Trophoblast cell (in vitro differentiated cells and primary cell): ENCODE measurements at regions not wholly inside any gene's neighbourhood (a gene's known extent, or its start where the extent isn't known, plus 50 kb on each side); places are given as distances from the start of the nearest gene placed in this dataset.

Source experiments
- DNase-seq, 2 donors: peaks; one replicate each; pipeline ENCODE4 v3.0.0-alpha.2; 2016
- H2AFZ ChIP-seq: 2 replicates; pipeline ENCODE4 v1.6.1; 2013; ENCODE audit warnings: low read length, moderate library complexity, mild to moderate bottlenecking; ENCODE audit not compliant: insufficient read depth, poor library complexity
- H2AK5ac ChIP-seq: 2 replicates; pipeline ENCODE4 v1.6.1; 2013; ENCODE audit warnings: mild to moderate bottlenecking, low read length
- H2BK120ac ChIP-seq: 2 replicates; pipeline ENCODE4 v1.6.1; 2013; ENCODE audit warnings: low read length, mild to moderate bottlenecking, moderate library complexity; ENCODE audit not compliant: insufficient read depth, poor library complexity
- H2BK12ac ChIP-seq: 2 replicates; pipeline ENCODE4 v1.6.1; 2013; ENCODE audit warnings: mild to moderate bottlenecking, low read length, moderate library complexity
- H2BK5ac ChIP-seq: 2 replicates; pipeline ENCODE4 v1.6.1; 2013; ENCODE audit warnings: low read length, low read depth, moderate library complexity, mild to moderate bottlenecking; ENCODE audit not compliant: poor library complexity
- H3K14ac ChIP-seq: 2 replicates; pipeline ENCODE4 v1.6.1; 2013; ENCODE audit warnings: mild to moderate bottlenecking, low read length
- H3K18ac ChIP-seq: 2 replicates; pipeline ENCODE4 v1.6.1; 2013; ENCODE audit warnings: mild to moderate bottlenecking, low read length
- H3K23ac ChIP-seq: 2 replicates; pipeline ENCODE4 v1.6.1; 2013; ENCODE audit warnings: low read length
- H3K27ac ChIP-seq: 2 replicates; pipeline ENCODE4 v1.5.1; 2013; ENCODE audit warnings: low read depth, mild to moderate bottlenecking, inconsistent platforms, low read length, moderate library complexity
- H3K27me3 ChIP-seq: 2 replicates; pipeline ENCODE4 v1.6.1; 2013; ENCODE audit warnings: inconsistent platforms, mild to moderate bottlenecking, low read length, moderate library complexity; ENCODE audit not compliant: insufficient read depth
- H3K36me3 ChIP-seq, 2 experiments: 1 replicate in 1 of 2; 2 replicates in 1 of 2; pipeline ENCODE4 v1.6.1; 2013; ENCODE audit warnings: low read length in 2 of 2, mild to moderate bottlenecking in 2 of 2, moderate library complexity in 1 of 2; ENCODE audit not compliant: insufficient read depth in 2 of 2, control insufficient read depth in 1 of 2
- H3K4ac ChIP-seq: 2 replicates; pipeline ENCODE4 v1.6.1; 2013; ENCODE audit warnings: low read depth, mild to moderate bottlenecking, low read length, moderate library complexity
- H3K4me1 ChIP-seq, 2 experiments: 1 replicate in 1 of 2; 2 replicates in 1 of 2; pipeline ENCODE4 v1.6.1; 2013; ENCODE audit warnings: low read length in 2 of 2, mild to moderate bottlenecking in 2 of 2, moderate library complexity in 1 of 2; ENCODE audit not compliant: insufficient read depth in 2 of 2, control insufficient read depth in 1 of 2
- H3K4me2 ChIP-seq: 2 replicates; pipeline ENCODE4 v1.6.1; 2013; ENCODE audit warnings: inconsistent platforms, mild to moderate bottlenecking, low read length, moderate library complexity
- H3K4me3 ChIP-seq: 2 replicates; pipeline ENCODE4 v1.5.1; 2013; ENCODE audit warnings: mild to moderate bottlenecking, low read depth, low read length, inconsistent platforms
- H3K79me1 ChIP-seq: one replicate; pipeline ENCODE4 v1.6.1; 2013; ENCODE audit warnings: low read length
- H3K79me2 ChIP-seq: 2 replicates; pipeline ENCODE4 v1.6.1; 2013; ENCODE audit warnings: low read length, mild to moderate bottlenecking; ENCODE audit not compliant: control insufficient read depth, insufficient read depth, poor library complexity
- H3K9ac ChIP-seq: 2 replicates; pipeline ENCODE4 v1.6.1; 2013; ENCODE audit warnings: mild to moderate bottlenecking, low read length
- H3K9me3 ChIP-seq: 2 replicates; pipeline ENCODE4 v1.6.1; 2013; ENCODE audit warnings: low read depth, mild to moderate bottlenecking, control low read depth, inconsistent platforms, low read length; ENCODE audit not compliant: insufficient read depth
- H4K12ac ChIP-seq: 2 replicates; pipeline ENCODE4 v1.6.1; 2013; ENCODE audit warnings: low read depth, mild to moderate bottlenecking, low read length, moderate library complexity
- H4K8ac ChIP-seq: 2 replicates; pipeline ENCODE4 v1.6.1; 2013; ENCODE audit warnings: low read depth, mild to moderate bottlenecking, low read length, moderate library complexity
- H4K91ac ChIP-seq: one replicate; pipeline ENCODE4 v1.6.1; 2013; ENCODE audit warnings: low read depth, mild to moderate bottlenecking, low read length, moderate library complexity
- WGBS: extraction: QIAGEN DNeasy Blood & Tissue Kit; methylation state at CpG from one replicate; pipeline ENCODE4 v1.1.7; 2013; ENCODE audit warnings: missing lambda C conversion rate; ENCODE audit not compliant: insufficient read length, insufficient coverage; ENCODE audit errors: extremely low coverage; 5-methylcytosine and 5-hydroxymethylcytosine counted together

DNA sequence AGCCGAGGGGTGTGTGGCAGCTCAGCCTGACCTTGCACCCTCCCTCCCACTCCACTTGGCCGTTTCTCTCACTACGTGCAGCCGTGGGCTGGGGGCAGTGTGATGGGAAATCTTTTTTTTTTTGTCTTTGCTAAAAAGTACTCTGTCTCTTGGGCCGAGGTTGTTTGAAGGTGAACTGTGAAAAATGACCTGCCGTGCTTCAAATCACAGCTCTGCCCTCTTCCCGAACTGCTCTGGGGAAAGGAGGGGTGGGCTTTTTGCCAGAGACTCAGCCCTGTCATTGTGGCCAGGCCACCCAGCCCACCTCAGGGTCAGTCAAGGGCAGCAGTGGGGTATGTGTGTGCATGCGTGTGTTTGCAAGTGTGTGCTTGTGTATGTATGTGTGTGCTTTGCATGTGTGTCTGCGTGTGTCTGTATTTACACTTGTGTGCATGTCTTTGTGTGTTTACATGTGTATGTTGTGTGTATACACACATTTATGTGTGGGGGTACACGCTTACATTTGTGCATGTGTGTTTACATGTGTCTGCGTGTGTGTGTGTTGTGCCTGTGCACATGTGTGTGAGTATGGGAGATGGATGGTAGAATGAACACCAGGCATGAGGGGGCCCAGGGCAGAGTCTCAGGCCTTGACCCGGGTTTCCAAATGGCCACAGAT, 61.3 kb upstream of the HAAO start:
- no CpG with 5 or more reads among the region's 12 CpGs for WGBS
- no peak overlapping the region for H4K8ac ChIP-seq
- DNase-seq = no peak

GRCh38 chr2:42852798-42853197, 60.4 kb upstream of the HAAO start:
- H2AFZ ChIP-seq = no peak overlapping the region
- H2BK120ac ChIP-seq = no peak overlapping the region
- H3K36me3 ChIP-seq = no peaks in the 10 kb centered on the region
- no peak overlapping the region for H2BK5ac ChIP-seq
- H3K9ac ChIP-seq = no peak overlapping the region
- H3K27ac ChIP-seq = no peak overlapping the region
- H3K14ac ChIP-seq = no peak overlapping the region
- DNase-seq = no peak
- no peak overlapping the region for H3K4me3 ChIP-seq
- no peak overlapping the region for H3K23ac ChIP-seq
- no peaks in the 10 kb centered on the region for H3K79me1 ChIP-seq
- no peak overlapping the region for H3K18ac ChIP-seq
- H4K12ac ChIP-seq = no peak overlapping the region
- H2AK5ac ChIP-seq = no peak overlapping the region
- H2BK12ac ChIP-seq = no peak overlapping the region
- no peak overlapping the region for H3K4me2 ChIP-seq
- H3K4me1 ChIP-seq = peaks cover 10 to 18% of the 10 kb centered on the region in 2 experiments
- no peaks in the 10 kb centered on the region for H3K27me3 ChIP-seq
- H3K4ac ChIP-seq = no peak overlapping the region
- no peaks in the 10 kb centered on the region for H3K9me3 ChIP-seq
- H4K8ac ChIP-seq = no peak overlapping the region
- no CpG with 5 or more reads among the region's 5 CpGs for WGBS
- no peak overlapping the region for H4K91ac ChIP-seq
- H3K79me2 ChIP-seq = no peaks in the 10 kb centered on the region

More for the DNA sequence above, 61.3 kb upstream of the HAAO start:
- H3K4ac ChIP-seq = no peak overlapping the region
- no peak overlapping the region for H2AK5ac ChIP-seq
- H3K79me2 ChIP-seq = no peaks in the 10 kb centered on the region
- peaks cover 10 to 21% of the 10 kb centered on the region in 2 experiments for H3K4me1 ChIP-seq
- no peaks in the 10 kb centered on the region for H3K9me3 ChIP-seq
- H3K18ac ChIP-seq = no peak overlapping the region
- no peak overlapping the region for H4K91ac ChIP-seq
- no peaks in the 10 kb centered on the region for H3K27me3 ChIP-seq
- H3K27ac ChIP-seq = no peak overlapping the region
- no peak overlapping the region for H2AFZ ChIP-seq
- H3K9ac ChIP-seq = no peak overlapping the region
- no peak overlapping the region for H4K12ac ChIP-seq
- no peak overlapping the region for H3K23ac ChIP-seq
- H3K36me3 ChIP-seq = no peaks in the 10 kb centered on the region
- H2BK12ac ChIP-seq = no peak overlapping the region
- H3K4me2 ChIP-seq = no peak overlapping the region
- H3K79me1 ChIP-seq = no peaks in the 10 kb centered on the region
- H2BK5ac ChIP-seq = no peak overlapping the region
- H2BK120ac ChIP-seq = no peak overlapping the region
- H3K4me3 ChIP-seq = no peak overlapping the region
- H3K14ac ChIP-seq = no peak overlapping the region

DNA sequence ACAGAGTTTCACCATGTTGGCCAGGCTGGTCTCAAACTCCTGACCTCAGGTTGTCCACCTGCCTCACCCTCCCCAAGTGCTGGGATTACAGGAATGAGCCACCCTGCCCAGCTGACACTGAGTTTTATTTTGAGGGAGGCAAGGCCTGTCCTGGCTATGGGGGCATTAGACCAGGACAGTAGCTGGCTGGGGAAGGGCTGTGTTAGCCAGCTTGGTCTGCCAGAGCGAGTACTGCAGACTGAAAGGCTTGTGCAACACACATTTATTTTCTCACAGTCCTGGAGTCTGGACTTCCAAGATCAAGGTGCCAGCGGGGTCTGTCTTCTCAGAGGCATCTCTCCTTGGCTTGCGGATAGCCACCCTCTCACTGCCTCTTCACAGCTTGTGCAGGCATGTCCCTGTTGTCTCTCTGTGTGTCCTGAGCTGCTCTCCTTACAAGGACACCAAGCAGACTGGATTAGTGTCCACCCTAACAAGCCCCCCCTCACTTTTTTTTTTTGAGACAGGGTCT, 59.4 kb upstream of the HAAO start:
- no peak for DNase-seq
- H2BK5ac ChIP-seq = no peak overlapping the region
- H3K79me2 ChIP-seq = no peaks in the 10 kb centered on the region
- no peak overlapping the region for H2AFZ ChIP-seq
- H3K4me3 ChIP-seq = no peak overlapping the region
- H3K4me2 ChIP-seq = no peak overlapping the region
- H4K91ac ChIP-seq = no peak overlapping the region
- H3K27ac ChIP-seq = no peak overlapping the region
- no peak overlapping the region for H3K23ac ChIP-seq
- H3K79me1 ChIP-seq = no peaks in the 10 kb centered on the region
- no peak overlapping the region for H4K12ac ChIP-seq
- no peaks in the 10 kb centered on the region for H3K27me3 ChIP-seq
- H3K14ac ChIP-seq = no peak overlapping the region
- H3K4ac ChIP-seq = no peak overlapping the region
- no peaks in the 10 kb centered on the region for H3K36me3 ChIP-seq
- no peaks in the 10 kb centered on the region for H3K9me3 ChIP-seq
- H2BK12ac ChIP-seq = no peak overlapping the region
- no peak overlapping the region for H3K18ac ChIP-seq
- no CpG with 5 or more reads among the region's 3 CpGs for WGBS
- no peak overlapping the region for H3K9ac ChIP-seq
- H3K4me1 ChIP-seq = peaks cover 4 to 10% of the 10 kb centered on the region in 2 experiments
- H2AK5ac ChIP-seq = no peak overlapping the region
- no peak overlapping the region for H2BK120ac ChIP-seq
- no peak overlapping the region for H4K8ac ChIP-seq

- Histone ChIP-seq H2AFZ (no peak overlapping the region), H4K12ac (no peak overlapping the region), H3K79me2 (no peaks in the 10 kb centered on the region), H3K4me3 (no peak overlapping the region), H3K36me3 (no peaks in the 10 kb centered on the region), H3K27me3 (no peaks in the 10 kb centered on the region), H4K91ac (no peak overlapping the region), H3K9ac (no peak overlapping the region), H3K4me1 (peaks cover 4 to 9% of the 10 kb centered on the region in 2 experiments), H3K27ac (no peak overlapping the region), H3K18ac (no peak overlapping the region), H3K23ac (no peak overlapping the region), H2BK5ac (no peak overlapping the region), H4K8ac (no peak overlapping the region), H3K4ac (no peak overlapping the region), H3K14ac (no peak overlapping the region), H2AK5ac (no peak overlapping the region), H3K9me3 (no peaks in the 10 kb centered on the region), H2BK120ac (no peak overlapping the region), H3K79me1 (no peaks in the 10 kb centered on the region), H3K4me2 (no peak overlapping the region), H2BK12ac (no peak overlapping the region)
- WGBS = no CpG with 5 or more reads among the region's 4 CpGs
- no peak for DNase-seq
Measured at GRCh38 chr2:42851186-42851585, 58.8 kb upstream of the HAAO start.
